ENCODE measurements at regions not wholly inside any gene's neighbourhood (a gene's known extent, or its start where the extent isn't known, plus 50 kb on each side); places are given as distances from the start of the nearest gene placed in this dataset.

DNA sequence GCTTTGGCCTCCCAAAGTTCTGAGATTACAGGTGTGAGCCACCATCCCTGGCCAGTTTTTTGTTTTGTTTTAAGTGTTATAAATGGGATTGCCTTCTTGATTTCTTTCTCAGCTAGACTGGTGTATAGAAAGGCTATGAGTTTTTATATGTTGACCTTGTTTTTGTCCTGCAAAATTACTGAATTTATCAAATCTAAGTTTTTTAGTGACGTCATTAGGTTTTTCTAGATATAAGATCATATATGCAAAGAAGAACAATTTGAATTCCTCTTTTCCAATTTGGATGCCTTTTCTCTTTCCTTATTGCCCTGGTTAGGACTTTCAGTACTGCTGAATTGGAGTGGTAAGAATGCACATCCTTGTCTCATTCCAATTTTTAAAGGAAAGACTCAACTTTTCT, 81.3 kb upstream of the MOCS1 start:
- H3K4me1 ChIP-seq: no peaks in the 10 kb centered on the region
- no peak overlapping the region for H3K27ac ChIP-seq
- H3K79me2 ChIP-seq: no peaks in the 10 kb centered on the region
- H3K27me3 ChIP-seq (ENCODE audit: control insufficient read depth, insufficient read depth, low read length): no peaks in the 10 kb centered on the region
- TF ChIP-seq CTCF (IDR thresholded peaks at IDR 0.05): no peak
- H2AFZ ChIP-seq: no peak overlapping the region
- H3K9ac ChIP-seq: no peak overlapping the region
- no peak overlapping the region for H3K4me3 ChIP-seq (ENCODE audit: low read depth, low read length)
- H3K36me3 ChIP-seq (ENCODE audit: control insufficient read depth, insufficient read depth, low read length): no peaks in the 10 kb centered on the region
- no peaks in the 10 kb centered on the region for H3K9me3 ChIP-seq (ENCODE audit: control insufficient read depth, low read length)
- H3K4me2 ChIP-seq (ENCODE audit: low read length): no peak overlapping the region

- no peak overlapping the region for H2AFZ ChIP-seq
- no peaks in the 10 kb centered on the region for H3K79me2 ChIP-seq
- no peaks in the 10 kb centered on the region for H3K4me1 ChIP-seq
Measured at GRCh38 chr6:40011844-40012243, 77.6 kb upstream of the MOCS1 start.

GRCh38 chr6:40000964-40001515, 66.8 kb upstream of the MOCS1 start:
- Histone ChIP-seq H3K36me3 (ENCODE audit: control insufficient read depth, insufficient read depth, low read length) (no peaks in the 10 kb centered on the region), H2AFZ (no peak overlapping the region), H3K9me3 (ENCODE audit: control insufficient read depth, low read length) (no peaks in the 10 kb centered on the region), H3K9ac (no peak overlapping the region), H3K4me2 (ENCODE audit: low read length) (no peak overlapping the region), H3K4me1 (no peaks in the 10 kb centered on the region), H3K4me3 (ENCODE audit: low read depth, low read length) (no peak overlapping the region), H3K79me2 (no peaks in the 10 kb centered on the region), H3K27ac (no peak overlapping the region), H3K27me3 (ENCODE audit: control insufficient read depth, insufficient read depth, low read length) (no peaks in the 10 kb centered on the region)
- no peak for TF ChIP-seq CTCF (IDR thresholded peaks at IDR 0.05)

More at GRCh38 chr6:40011844-40012243, 77.6 kb upstream of the MOCS1 start:
- Histone ChIP-seq H3K9me3 (ENCODE audit: control insufficient read depth, low read length) (no peaks in the 10 kb centered on the region), H3K27ac (no peak overlapping the region), H3K9ac (no peak overlapping the region), H3K4me3 (ENCODE audit: low read depth, low read length) (no peak overlapping the region), H3K4me2 (ENCODE audit: low read length) (no peak overlapping the region), H3K36me3 (ENCODE audit: control insufficient read depth, insufficient read depth, low read length) (no peaks in the 10 kb centered on the region), H3K27me3 (ENCODE audit: control insufficient read depth, insufficient read depth, low read length) (no peaks in the 10 kb centered on the region)
- no peak for TF ChIP-seq CTCF (IDR thresholded peaks at IDR 0.05)

GRCh38 chr6:39999006-39999867, 65.0 kb upstream of the MOCS1 start:
- Histone ChIP-seq H3K9me3 (ENCODE audit: control insufficient read depth, low read length) (no peaks in the 10 kb centered on the region), H3K9ac (no peak overlapping the region), H3K27ac (no peak overlapping the region), H3K27me3 (ENCODE audit: control insufficient read depth, insufficient read depth, low read length) (no peaks in the 10 kb centered on the region), H3K36me3 (ENCODE audit: control insufficient read depth, insufficient read depth, low read length) (no peaks in the 10 kb centered on the region), H2AFZ (no peak overlapping the region), H3K79me2 (no peaks in the 10 kb centered on the region), H3K4me2 (ENCODE audit: low read length) (no peak overlapping the region), H3K4me1 (no peaks in the 10 kb centered on the region), H3K4me3 (ENCODE audit: low read depth, low read length) (no peak overlapping the region)
- no peak for TF ChIP-seq CTCF (IDR thresholded peaks at IDR 0.05)

Data from parathyroid adenoma (tissue), 2 donors.